Naive thymus-derived CD4-positive, alpha-beta T cell (primary cell): ENCODE measurements at regions not wholly inside any gene's neighbourhood (a gene's known extent, or its start where the extent isn't known, plus 50 kb on each side); places are given as distances from the start of the nearest gene placed in this dataset.

Experiments used
- ATAC-seq: fragments of 150-1000 bp; cut with Tn5 transposase; 2 replicates; pipeline ENCODE4 v1.10.0; 2021; ENCODE audit warnings: mild to moderate bottlenecking, moderate library complexity
- CTCF ChIA-PET: fragments of 350-600 bp; sonication (Branson Sonifier 250); formaldehyde crosslinking; loops from one replicate; lab custom pipeline; 2021; ENCODE audit warnings: antibody characterized with exemption; lab: Charles Lee
- POLR2A ChIA-PET: fragments of 350-600 bp; sonication (Branson Sonifier 250); formaldehyde crosslinking; loops from one replicate; lab custom pipeline; 2021; ENCODE audit warnings: antibody characterized with exemption, inconsistent platforms; lab: Charles Lee
- DNase-seq, 9 donors: peaks; one replicate each; pipeline versions ENCODE4 v3.0.0 to v3.0.0-alpha.2; 2020 to 2022; ENCODE audit warnings: mixed read lengths in 1 of 9
- H3K27ac ChIP-seq: one replicate; pipeline ENCODE4 v1.7.0; 2013; ENCODE audit warnings: mild to moderate bottlenecking, low read depth, low read length, moderate library complexity
- H3K27me3 ChIP-seq, 2 donors: one replicate each; pipeline ENCODE4 v1.7.0; 2013; ENCODE audit warnings: low read length in 2 of 2, mild to moderate bottlenecking in 2 of 2, moderate library complexity in 2 of 2; ENCODE audit not compliant: control insufficient read depth in 2 of 2, insufficient read depth in 2 of 2
- H3K36me3 ChIP-seq, 3 experiments: 1 replicate in 2 of 3; 2 replicates in 1 of 3; pipeline ENCODE4 v1.7.0; 2013; ENCODE audit warnings: low read length in 3 of 3, mild to moderate bottlenecking in 3 of 3, moderate library complexity in 1 of 3; ENCODE audit not compliant: insufficient read depth in 3 of 3, control insufficient read depth in 2 of 3
- H3K4me1 ChIP-seq, 2 donors: one replicate each; pipeline ENCODE4 v1.7.0; 2013; ENCODE audit warnings: low read length in 2 of 2, mild to moderate bottlenecking in 2 of 2, moderate library complexity in 1 of 2; ENCODE audit not compliant: control insufficient read depth in 2 of 2, insufficient read depth in 2 of 2
- H3K4me3 ChIP-seq: 2 replicates; pipeline ENCODE4 v1.7.0; 2013; ENCODE audit warnings: mild to moderate bottlenecking, low read length
- H3K9me3 ChIP-seq, 3 experiments: 1 replicate in 2 of 3; 2 replicates in 1 of 3; pipeline ENCODE4 v1.7.0; 2013; ENCODE audit warnings: low read length in 3 of 3; ENCODE audit not compliant: control insufficient read depth in 2 of 3
- H3K27ac Mint-ChIP-seq, 9 donors: one replicate each; pipeline ENCODE4 v1.8.0; 2020 to 2022; ENCODE audit warnings: mixed read lengths in 9 of 9, mild to moderate bottlenecking in 8 of 9, moderate library complexity in 5 of 9, inconsistent platforms in 2 of 9
- H3K27me3 Mint-ChIP-seq, 5 donors: one replicate each; pipeline ENCODE4 v1.8.0; 2021 to 2022; ENCODE audit warnings: mixed read lengths in 5 of 5, mild to moderate bottlenecking in 1 of 5
- H3K36me3 Mint-ChIP-seq, 5 donors: one replicate each; pipeline ENCODE4 v1.8.0; 2020 to 2022; ENCODE audit warnings: mixed read lengths in 5 of 5, mild to moderate bottlenecking in 3 of 5, inconsistent platforms in 1 of 5
- H3K4me1 Mint-ChIP-seq, 7 donors: one replicate each; pipeline ENCODE4 v1.8.0; 2020 to 2022; ENCODE audit warnings: mixed read lengths in 7 of 7, mild to moderate bottlenecking in 3 of 7, inconsistent platforms in 1 of 7
- H3K4me3 Mint-ChIP-seq, 10 donors: one replicate each; pipeline ENCODE4 v1.8.0; 2020 to 2022; ENCODE audit warnings: mild to moderate bottlenecking in 10 of 10, mixed read lengths in 10 of 10, moderate library complexity in 6 of 10, inconsistent platforms in 2 of 10
- H3K9me3 Mint-ChIP-seq, 11 donors: one replicate each; pipeline ENCODE4 v1.8.0; 2020 to 2022; ENCODE audit warnings: mixed read lengths in 11 of 11, mild to moderate bottlenecking in 4 of 11, inconsistent platforms in 1 of 11, moderate library complexity in 1 of 11
- intact Hi-C, 2 donors: fragments of 100-400 bp; cut with micrococcal nuclease; formaldehyde crosslinking; loops; one replicate each; pipeline ENCODE4 v1.15.1; 2023

DNA sequence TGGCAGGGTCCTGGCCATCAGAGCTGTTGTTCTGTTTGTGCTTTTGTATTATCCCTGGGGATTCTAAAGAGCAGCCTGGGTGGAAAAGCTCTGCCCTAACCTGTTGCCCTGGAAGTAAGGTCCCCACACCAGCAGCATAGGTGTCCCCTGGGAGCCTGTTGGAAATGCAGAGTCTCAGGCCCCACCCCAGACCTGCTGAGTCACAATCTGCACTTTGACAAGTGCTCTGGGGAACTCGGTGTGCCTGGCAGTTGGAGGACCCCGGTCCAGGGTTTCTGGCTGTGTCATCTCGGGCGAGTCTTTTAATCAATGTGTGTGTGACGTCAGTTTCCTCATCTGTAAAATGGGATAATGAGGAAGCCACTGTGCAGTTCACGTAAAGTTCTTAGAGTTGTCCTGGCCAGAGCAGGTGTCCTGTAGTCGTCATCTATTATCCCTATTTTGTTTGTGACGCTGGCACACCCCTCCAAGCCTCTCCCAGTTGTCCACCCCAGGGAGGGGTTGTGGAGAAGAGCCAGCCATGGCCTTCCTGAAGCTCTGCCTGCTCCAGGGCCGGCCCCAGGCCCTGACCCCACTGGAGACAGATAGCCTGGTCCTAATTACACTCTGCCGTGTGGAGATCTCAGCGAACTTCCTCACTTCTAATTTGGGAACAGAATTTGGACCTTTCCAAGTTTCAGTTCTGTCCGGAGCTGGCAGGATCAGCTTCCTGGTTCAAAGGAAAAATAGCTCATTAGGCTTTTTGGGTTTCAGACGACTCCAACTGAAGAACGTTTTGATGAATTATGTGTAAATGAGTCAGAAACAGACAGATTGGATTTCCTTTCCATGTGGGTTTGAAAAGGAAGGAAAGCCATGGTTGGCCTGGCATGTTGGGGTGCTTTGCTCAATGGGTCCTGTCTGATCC lies 295.7 kb upstream of the FOXF1 start:
- Histone ChIP-seq H3K36me3 (no peaks in the 10 kb centered on the region), H3K27ac (no peak overlapping the region), H3K27me3 (no peaks in the 10 kb centered on the region), H3K4me1 (no peaks in the 10 kb centered on the region), H3K9me3 (peaks cover 0 to 4% (median 0%) of the 10 kb centered on the region in 3 experiments), H3K4me3 (no peak overlapping the region)
- DNase-seq (no peak), ATAC-seq (no peak)
- Mint-ChIP-seq H3K4me3 (no peak overlapping the region), H3K36me3 (peaks cover 0 to 7% (median 3%) of the 10 kb centered on the region in 5 donors), H3K27ac (no peak overlapping the region), H3K9me3 (peaks cover 0 to 14% (median 7%) of the 10 kb centered on the region in 11 donors), H3K4me1 (peaks cover 0 to 10% (median 3%) of the 10 kb centered on the region in 7 donors), H3K27me3 (peaks cover 0 to 25% (median 8%) of the 10 kb centered on the region in 5 donors)
- POLR2A ChIA-PET, result no interaction called here
- CTCF ChIA-PET, result no interaction called here
- intact Hi-C loops, result no loop called here

- intact Hi-C loops, result no loop called here
- no peak for ATAC-seq
- CTCF ChIA-PET, result no interaction called here
These were observed 294.9 kb upstream of the FOXF1 start for GRCh38 chr16:86215233-86215978.

GRCh38 chr16:86215979-86216585 lies 294.2 kb upstream of the FOXF1 start:
- ATAC-seq (no peak), DNase-seq (no peak)
- no peak overlapping the region for H3K4me3 ChIP-seq
- ChIA-PET POLR2A (no interaction called here), CTCF (no interaction called here)
- peaks cover 0 to 14% (median 7%) of the 10 kb centered on the region in 11 donors for H3K9me3 Mint-ChIP-seq
- H3K9me3 ChIP-seq, result peaks cover 0 to 4% (median 0%) of the 10 kb centered on the region in 3 experiments
- peaks cover 0 to 7% (median 3%) of the 10 kb centered on the region in 5 donors for H3K36me3 Mint-ChIP-seq
- no peak overlapping the region for H3K27ac ChIP-seq
- no peak overlapping the region for H3K27ac Mint-ChIP-seq
- peaks cover 0 to 10% (median 3%) of the 10 kb centered on the region in 7 donors for H3K4me1 Mint-ChIP-seq
- H3K36me3 ChIP-seq, result no peaks in the 10 kb centered on the region
- H3K27me3 ChIP-seq, result no peaks in the 10 kb centered on the region
- no peaks in the 10 kb centered on the region for H3K4me1 ChIP-seq
- H3K4me3 Mint-ChIP-seq, result no peak overlapping the region
- peaks cover 0 to 32% (median 12%) of the 10 kb centered on the region in 5 donors for H3K27me3 Mint-ChIP-seq
- intact Hi-C loops, result no loop called here

More at GRCh38 chr16:86215233-86215978, 294.9 kb upstream of the FOXF1 start:
- H3K36me3 Mint-ChIP-seq, result peaks cover 0 to 7% (median 3%) of the 10 kb centered on the region in 5 donors
- Histone ChIP-seq H3K27me3 (no peaks in the 10 kb centered on the region), H3K36me3 (no peaks in the 10 kb centered on the region), H3K27ac (no peak overlapping the region), H3K4me3 (no peak overlapping the region), H3K4me1 (no peaks in the 10 kb centered on the region), H3K9me3 (peaks cover 0 to 4% (median 0%) of the 10 kb centered on the region in 3 experiments)
- DNase-seq, result no peak
- H3K27me3 Mint-ChIP-seq, result peaks cover 0 to 32% (median 5%) of the 10 kb centered on the region in 5 donors
- H3K4me1 Mint-ChIP-seq, result peaks cover 0 to 10% (median 3%) of the 10 kb centered on the region in 7 donors
- POLR2A ChIA-PET, result no interaction called here
- H3K4me3 Mint-ChIP-seq, result no peak overlapping the region
- no peak overlapping the region for H3K27ac Mint-ChIP-seq
- peaks cover 0 to 14% (median 7%) of the 10 kb centered on the region in 11 donors for H3K9me3 Mint-ChIP-seq

- no peak for ATAC-seq
- peaks cover 0 to 4% (median 0%) of the 10 kb centered on the region in 3 experiments for H3K9me3 ChIP-seq
- H3K9me3 Mint-ChIP-seq, result peaks cover 0 to 14% (median 7%) of the 10 kb centered on the region in 11 donors
- H3K27ac ChIP-seq, result no peak overlapping the region
- no peaks in the 10 kb centered on the region for H3K27me3 ChIP-seq
- peaks cover 0 to 10% (median 3%) of the 10 kb centered on the region in 7 donors for H3K4me1 Mint-ChIP-seq
- intact Hi-C loops, result no loop called here
- H3K4me3 ChIP-seq, result no peak overlapping the region
- ChIA-PET POLR2A (no interaction called here), CTCF (no interaction called here)
- DNase-seq, result no peak
- no peaks in the 10 kb centered on the region for H3K4me1 ChIP-seq
- H3K4me3 Mint-ChIP-seq, result no peak overlapping the region
- H3K27ac Mint-ChIP-seq, result no peak overlapping the region
- peaks cover 0 to 32% (median 13%) of the 10 kb centered on the region in 5 donors for H3K27me3 Mint-ChIP-seq
- H3K36me3 Mint-ChIP-seq, result peaks cover 0 to 7% (median 3%) of the 10 kb centered on the region in 5 donors
- no peaks in the 10 kb centered on the region for H3K36me3 ChIP-seq
These were observed 293.7 kb upstream of the FOXF1 start for GRCh38 chr16:86216591-86216990.

DNA sequence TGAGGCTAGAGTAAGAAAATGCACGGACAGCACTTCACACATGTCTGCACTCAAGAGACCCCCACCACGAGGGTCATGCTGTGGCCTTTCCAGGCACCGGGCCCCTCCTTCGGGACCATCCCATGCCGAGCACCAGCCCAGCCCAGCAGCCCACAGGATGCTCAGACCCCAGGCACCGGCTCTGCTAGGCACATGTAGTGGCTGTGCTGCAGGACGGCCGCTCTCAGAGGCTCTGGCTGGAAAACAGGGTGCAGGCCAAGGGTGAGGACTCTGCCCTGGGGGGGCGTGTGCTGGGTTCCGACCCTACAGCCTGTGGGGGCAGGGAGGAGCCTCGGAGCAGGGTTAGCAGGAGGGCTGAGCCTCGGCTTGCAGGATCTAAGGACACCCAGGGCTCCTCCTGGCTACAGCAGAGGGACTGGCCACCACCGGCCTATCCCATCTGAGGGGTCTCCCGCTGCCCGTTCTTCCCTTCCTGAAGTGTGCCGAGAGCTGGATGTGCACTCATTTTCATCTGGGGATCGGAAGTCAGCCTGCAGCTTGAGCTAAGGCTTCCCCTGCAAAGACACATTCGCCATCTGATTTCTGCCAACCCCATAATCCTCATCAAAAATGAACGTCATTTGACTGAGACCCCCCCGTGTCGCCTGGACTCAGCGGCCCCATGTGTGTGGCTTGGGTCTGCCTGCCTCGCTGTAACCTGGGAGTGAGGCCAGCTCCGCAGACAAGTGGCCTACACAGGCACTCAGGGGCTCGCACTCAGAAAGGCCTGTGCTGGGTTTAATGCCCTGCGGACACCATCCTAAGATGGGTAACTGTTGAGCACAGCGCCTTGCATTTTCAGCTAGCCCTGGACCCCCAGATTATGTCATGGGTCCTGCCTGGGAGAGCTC lies 293.1 kb upstream of the FOXF1 start:
- POLR2A ChIA-PET, result no interaction called here
- peaks cover 0 to 35% (median 15%) of the 10 kb centered on the region in 5 donors for H3K27me3 Mint-ChIP-seq
- H3K9me3 Mint-ChIP-seq, result peaks cover 0 to 10% (median 6%) of the 10 kb centered on the region in 11 donors

GRCh38 chr16:86217891-86218270 lies 292.4 kb upstream of the FOXF1 start:
- H3K27me3 ChIP-seq, result no peaks in the 10 kb centered on the region
- Mint-ChIP-seq H3K4me3 (no peak overlapping the region), H3K9me3 (peaks cover 0 to 4% (median 2%) of the 10 kb centered on the region in 11 donors), H3K4me1 (peaks cover 0 to 2% (median 0%) of the 10 kb centered on the region in 7 donors), H3K27ac (no peak overlapping the region), H3K36me3 (peaks cover 0 to 2% (median 0%) of the 10 kb centered on the region in 5 donors), H3K27me3 (peaks cover 0 to 38% (median 17%) of the 10 kb centered on the region in 5 donors)
- no peak overlapping the region for H3K4me3 ChIP-seq
- no peaks in the 10 kb centered on the region for H3K36me3 ChIP-seq
- CTCF ChIA-PET, result no interaction called here
- POLR2A ChIA-PET, result no interaction called here
- ATAC-seq (no peak), DNase-seq (no peak)
- intact Hi-C loops, result no loop called here
- H3K9me3 ChIP-seq, result no peaks in the 10 kb centered on the region
- H3K4me1 ChIP-seq, result no peaks in the 10 kb centered on the region
- H3K27ac ChIP-seq, result no peak overlapping the region

More for the DNA sequence above, 293.1 kb upstream of the FOXF1 start:
- intact Hi-C loops, result no loop called here
- H3K27ac Mint-ChIP-seq, result no peak overlapping the region
- H3K27ac ChIP-seq, result no peak overlapping the region
- H3K36me3 ChIP-seq, result no peaks in the 10 kb centered on the region
- H3K4me1 Mint-ChIP-seq, result peaks cover 0 to 8% (median 1%) of the 10 kb centered on the region in 7 donors
- H3K4me3 Mint-ChIP-seq, result no peak overlapping the region
- peaks cover 0 to 7% (median 0%) of the 10 kb centered on the region in 5 donors for H3K36me3 Mint-ChIP-seq
- DNase-seq (no peak), ATAC-seq (no peak)
- no peak overlapping the region for H3K4me3 ChIP-seq
- H3K4me1 ChIP-seq, result no peaks in the 10 kb centered on the region
- no peaks in the 10 kb centered on the region for H3K27me3 ChIP-seq
- H3K9me3 ChIP-seq, result peaks cover 0 to 4% (median 0%) of the 10 kb centered on the region in 3 experiments
- CTCF ChIA-PET, result no interaction called here
